Endothelial cell of umbilical vein (primary cell): ENCODE measurements at regions not wholly inside any gene's neighbourhood (a gene's known extent, or its start where the extent isn't known, plus 50 kb on each side); places are given as distances from the start of the nearest gene placed in this dataset.

Experiments
- BruUV-seq: library from RNA; stranded (reverse); fragments of 400-500 nt; replicated peaks from 2 replicates; lab custom pipeline; 2021; lab: Mats Ljungman, UMichigan
- CTCF ChIA-PET: fragments of 300-600, 350-600 bp; sonication (Branson Sonifier 250); formaldehyde crosslinking; loops from one replicate; lab custom pipeline; 2021; ENCODE audit warnings: antibody characterized with exemption, inconsistent platforms; lab: Charles Lee
- POLR2A ChIA-PET: fragments of 300-600, 350-600 bp; sonication (Branson Sonifier 250); formaldehyde crosslinking; loops from one replicate; lab custom pipeline; 2021; ENCODE audit warnings: antibody characterized with exemption, inconsistent platforms; lab: Charles Lee
- DNase-seq: peaks from one replicate; pipeline ENCODE4 v3.0.0-alpha.2; 2011; ENCODE audit warnings: low read depth, low spot score
- FAIRE-seq: peaks from 2 replicates; lab custom pipeline; 2011; peaks lifted over from hg19 to GRCh38; lab: Jason Lieb, UNC
- H2AFZ ChIP-seq: 2 replicates; pipeline ENCODE4 v1.6.0; 2012; ENCODE audit warnings: low read depth, low read length, control low read depth, inconsistent platforms
- H3K27ac ChIP-seq: 2 replicates; pipeline ENCODE4 v1.5.1; 2011; ENCODE audit warnings: low read depth, mild to moderate bottlenecking, control low read depth, low read length, moderate library complexity; ENCODE audit not compliant: insufficient read depth
- H3K27me3 ChIP-seq, 2 experiments: 2 replicates each; pipeline versions ENCODE4 v1.6.0 to v1.6.1; 2011; ENCODE audit warnings: low read length in 2 of 2, mixed read lengths in 1 of 2; ENCODE audit not compliant: control insufficient read depth in 2 of 2, insufficient read depth in 2 of 2
- H3K36me3 ChIP-seq, 2 experiments: 2 replicates in 1 of 2; 3 replicates in 1 of 2; pipeline ENCODE4 v1.5.1; 2011; ENCODE audit warnings: low read length in 2 of 2, mild to moderate bottlenecking in 1 of 2, moderate library complexity in 1 of 2; ENCODE audit not compliant: control insufficient read depth in 2 of 2, insufficient read depth in 2 of 2; ENCODE audit errors: extremely low read depth in 1 of 2
- H3K4me1 ChIP-seq: 3 replicates; pipeline ENCODE4 v1.5.1; 2011; ENCODE audit warnings: mild to moderate bottlenecking, low read length; ENCODE audit not compliant: control insufficient read depth, insufficient read depth; ENCODE audit errors: extremely low read depth
- H3K4me2 ChIP-seq: 2 replicates; pipeline ENCODE4 v1.6.1; 2011; ENCODE audit warnings: low read length, control low read depth, mixed read lengths; ENCODE audit not compliant: insufficient read depth
- H3K4me3 ChIP-seq, 3 experiments: fragments of 200-600 bp in 1 of 3; sonication (generic), shearing (Covaris generic) in 1 of 3; replicated peaks in 1 of 3; 2 replicates each; pipeline ENCODE4 v1.5.1; 2011 to 2016; ENCODE audit warnings: control low read depth in 3 of 3, low read length in 3 of 3, mild to moderate bottlenecking in 2 of 3, inconsistent platforms in 1 of 3, low read depth in 1 of 3, moderate library complexity in 1 of 3; ENCODE audit not compliant: insufficient read depth in 1 of 3
- H3K79me2 ChIP-seq: 2 replicates; pipeline ENCODE4 v1.6.0; 2012; ENCODE audit warnings: low read length, inconsistent platforms; ENCODE audit not compliant: control insufficient read depth, insufficient read depth
- H3K9ac ChIP-seq: replicated peaks from 2 replicates; pipeline ENCODE3; 2011; ENCODE audit warnings: low read length, control low read depth; ENCODE audit not compliant: insufficient read depth; ENCODE audit errors: extremely low read depth
- H3K9me1 ChIP-seq: replicated peaks from 3 replicates; pipeline ENCODE4 v1.6.0; 2011; ENCODE audit warnings: mild to moderate bottlenecking, low read length; ENCODE audit not compliant: control insufficient read depth, insufficient read depth; ENCODE audit errors: extremely low read depth
- H3K9me3 ChIP-seq: replicated peaks from 2 replicates; pipeline ENCODE4 v1.5.1; 2012; ENCODE audit warnings: low read length, inconsistent platforms; ENCODE audit not compliant: control insufficient read depth, insufficient read depth
- H4K20me1 ChIP-seq: replicated peaks from 2 replicates; pipeline ENCODE3; 2011; ENCODE audit warnings: mild to moderate bottlenecking, low read length; ENCODE audit not compliant: control insufficient read depth, insufficient read depth; ENCODE audit errors: extremely low read depth
- CTCF ChIP-seq, 2 donors: IDR thresholded peaks; 1 replicate in 1 of 2; 2 replicates in 1 of 2; pipeline ENCODE4 v1.5.1; 2011; ENCODE audit warnings: low read length in 2 of 2, mild to moderate bottlenecking in 2 of 2, moderate library complexity in 2 of 2, control low read depth in 1 of 2, inconsistent platforms in 1 of 2, low read depth in 1 of 2; ENCODE audit not compliant: insufficient read depth in 1 of 2; ENCODE audit errors: extremely low read depth in 1 of 2
- EZH2 ChIP-seq: IDR thresholded peaks from 2 replicates; pipeline ENCODE4 v1.6.1; 2012; ENCODE audit warnings: borderline replicate concordance, low read depth, mild to moderate bottlenecking, moderate library complexity, low read length, inconsistent platforms; ENCODE audit not compliant: severe bottlenecking
- FOS ChIP-seq: IDR thresholded peaks from 2 replicates; pipeline ENCODE4 v1.6.1; 2011; ENCODE audit warnings: mild to moderate bottlenecking, low read length, moderate library complexity, borderline replicate concordance; ENCODE audit not compliant: insufficient read depth
- GATA2 ChIP-seq: IDR thresholded peaks from 2 replicates; pipeline ENCODE4 v1.7.0; 2011; ENCODE audit warnings: low read depth, mild to moderate bottlenecking, moderate library complexity, mixed read lengths, low read length; ENCODE audit not compliant: insufficient read length, insufficient read depth
- JUN ChIP-seq: IDR thresholded peaks from 2 replicates; pipeline ENCODE4 v1.6.1; 2011; ENCODE audit warnings: borderline replicate concordance, low read depth; ENCODE audit not compliant: insufficient read length, insufficient read depth
- MYC ChIP-seq: IDR thresholded peaks from one replicate; pipeline ENCODE4 v1.6.1; 2011; ENCODE audit warnings: mild to moderate bottlenecking, low read depth, low read length
- POLR2A ChIP-seq: IDR thresholded peaks from 2 replicates; pipeline ENCODE4 v1.6.1; 2012; ENCODE audit warnings: low read depth, mild to moderate bottlenecking, control low read depth, low read length
- POLR2AphosphoS5 ChIP-seq: IDR thresholded peaks from 2 replicates; pipeline ENCODE4 v1.6.1; 2012; ENCODE audit warnings: low read depth, mild to moderate bottlenecking, control low read depth, low read length, moderate library complexity; ENCODE audit not compliant: insufficient read depth
- dilution Hi-C: fragments of 300-500 bp; cut with MboI; formaldehyde crosslinking; loops from one replicate; pipeline ENCODE4 v1.15.0; 2019; ENCODE audit warnings: low sequenced_read_pairs; ENCODE audit not compliant: extremely low pct_ligation_motif_present
- intact Hi-C: fragments of 100-400 bp; cut with micrococcal nuclease; formaldehyde crosslinking; loops from one replicate; pipeline ENCODE4 v1.10.0; 2022
- TF ChIP-seq, protein P1 (sequence below): IDR thresholded peaks from 2 replicates; pipeline ENCODE4 v1.6.1; 2011; ENCODE audit not compliant: insufficient read depth, insufficient read length

- Histone ChIP-seq H3K9me1 (no peaks in the 10 kb centered on the region), H3K9me3 (no peaks in the 10 kb centered on the region), H3K4me3 (peak overlapping the region in 1 of 3 experiments; percentile 15), H3K79me2 (no peaks in the 10 kb centered on the region), H3K36me3 (no peaks in the 10 kb centered on the region), H3K27me3 (no peaks in the 10 kb centered on the region), H2AFZ (peak overlapping the region; percentile 77), H3K9ac (peak overlapping the region; percentile 48), H3K27ac (peak overlapping the region; percentile 89), H3K4me1 (peaks cover 19% of the 10 kb centered on the region), H4K20me1 (no peaks in the 10 kb centered on the region), H3K4me2 (peak overlapping the region; percentile 52)
- ChIA-PET POLR2A (interaction anchor here (1.4 kb wide), 1 partner anchor 404 kb away, joined by 12 read pairs; no protein-coding TSS in a partner anchor), CTCF (interaction anchor here (0.7 to 2.3 kb wide), 19 partner anchors 10 to 798 kb away, joined by 3 to 15 read pairs (median 4); partner anchors contain the start of gene BMP4)
- TF ChIP-seq CTCF (IDR thresholded peaks at IDR 0.05; ENCODE audit: extremely low read depth in 1 of 2, insufficient read depth in 1 of 2, low read depth in 1 of 2, low read length in 2 of 2) (no peak), JUN (peak; percentile 45), FOS (peak; percentile 43), POLR2AphosphoS5 (peak; percentile 69), MYC (no peak), GATA2 (peak; percentile 94), EZH2 (no peak), POLR2A (peak; percentile 79)
- TF ChIP-seq, protein P1, sequence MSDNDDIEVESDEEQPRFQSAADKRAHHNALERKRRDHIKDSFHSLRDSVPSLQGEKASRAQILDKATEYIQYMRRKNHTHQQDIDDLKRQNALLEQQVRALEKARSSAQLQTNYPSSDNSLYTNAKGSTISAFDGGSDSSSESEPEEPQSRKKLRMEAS, result no peak
- peak; percentile 68 for FAIRE-seq
- no TSS peak for BruUV-seq
- peak; percentile 96 for DNase-seq
- dilution Hi-C loops, result loop anchor here (25.0 kb wide), 1 partner anchor 787 kb away; no protein-coding TSS in a partner anchor
- intact Hi-C loops, result no loop called here
Measured at GRCh38 chr14:53549956-53550355, 396.8 kb upstream of the DDHD1 start.
